Breast epithelium (tissue), 4 donors: ENCODE measurements at regions not wholly inside any gene's neighbourhood (a gene's known extent, or its start where the extent isn't known, plus 50 kb on each side); places are given as distances from the start of the nearest gene placed in this dataset.

Source experiments
- DNase-seq, 2 donors: peaks; one replicate each; pipeline ENCODE4 v3.0.0-alpha.2; 2019; ENCODE audit warnings: low spot score in 2 of 2
- H3K27ac ChIP-seq, 2 donors: fragments of 200-600 bp; sonication (generic) in 1 of 2; one replicate each; pipeline ENCODE4 v1.5.1; 2016 to 2019; ENCODE audit warnings: mild to moderate bottlenecking in 1 of 2
- H3K27me3 ChIP-seq, 2 donors: fragments of 200-600 bp; sonication (generic) in 1 of 2; one replicate each; pipeline versions ENCODE4 v1.5.1 to v1.6.0; 2017 to 2019; ENCODE audit warnings: control low read depth in 1 of 2, mild to moderate bottlenecking in 1 of 2
- H3K36me3 ChIP-seq: fragments of 200-600 bp; one replicate; pipeline ENCODE4 v1.5.1; 2019
- H3K4me1 ChIP-seq, 2 donors: fragments of 200-600 bp; sonication (generic); one replicate each; pipeline ENCODE4 v1.5.1; 2016 to 2019; ENCODE audit warnings: control low read depth in 1 of 2
- H3K4me3 ChIP-seq, 3 donors: fragments of 200-600 bp; sonication (generic); 1 replicate in 2 of 3; 2 replicates in 1 of 3; pipeline ENCODE4 v1.5.1; 2016 to 2019; ENCODE audit warnings: mild to moderate bottlenecking in 3 of 3, moderate library complexity in 2 of 3
- H3K9me3 ChIP-seq, 2 donors: fragments of 200-600 bp; sonication (generic) in 1 of 2; one replicate each; pipeline ENCODE4 v1.5.1; 2016 to 2019; ENCODE audit warnings: control low read depth in 1 of 2
- CTCF ChIP-seq, 3 donors: fragments of 450-650 bp; IDR thresholded peaks; one replicate each; pipeline ENCODE4 v1.5.1; 2016 to 2017; ENCODE audit warnings: antibody characterized with exemption in 3 of 3, mild to moderate bottlenecking in 3 of 3, moderate library complexity in 3 of 3
- POLR2A ChIP-seq: fragments of 450-650 bp; IDR thresholded peaks from one replicate; pipeline ENCODE4 v1.6.1; 2016; ENCODE audit warnings: antibody characterized with exemption, mild to moderate bottlenecking, moderate library complexity
- POLR2AphosphoS5 ChIP-seq, 3 donors: sonication (generic); formaldehyde crosslinking; IDR thresholded peaks; one replicate each; pipeline ENCODE4 v1.6.1; 2017; ENCODE audit warnings: antibody characterized with exemption in 3 of 3
- intact Hi-C: fragments of 100-400 bp; cut with DNase I; formaldehyde crosslinking; loops from one replicate; pipeline ENCODE4 v1.15.1; 2023; ENCODE audit warnings: low total_unique reads

GRCh38 chr4:117664706-117665444 is 369.4 kb upstream of the NDST3 start:
- H3K9me3 ChIP-seq = no peaks in the 10 kb centered on the region
- no peaks in the 10 kb centered on the region for H3K27me3 ChIP-seq
- intact Hi-C loops = no loop called here
- H3K4me1 ChIP-seq = no peaks in the 10 kb centered on the region
- no peak overlapping the region for H3K4me3 ChIP-seq
- no peak for TF ChIP-seq POLR2AphosphoS5 (IDR thresholded peaks at IDR 0.05)
- TF ChIP-seq POLR2A = no peak
- no peak for TF ChIP-seq CTCF (IDR thresholded peaks at IDR 0.05)
- no peak for DNase-seq
- H3K27ac ChIP-seq = no peak overlapping the region
- H3K36me3 ChIP-seq = no peaks in the 10 kb centered on the region

DNA sequence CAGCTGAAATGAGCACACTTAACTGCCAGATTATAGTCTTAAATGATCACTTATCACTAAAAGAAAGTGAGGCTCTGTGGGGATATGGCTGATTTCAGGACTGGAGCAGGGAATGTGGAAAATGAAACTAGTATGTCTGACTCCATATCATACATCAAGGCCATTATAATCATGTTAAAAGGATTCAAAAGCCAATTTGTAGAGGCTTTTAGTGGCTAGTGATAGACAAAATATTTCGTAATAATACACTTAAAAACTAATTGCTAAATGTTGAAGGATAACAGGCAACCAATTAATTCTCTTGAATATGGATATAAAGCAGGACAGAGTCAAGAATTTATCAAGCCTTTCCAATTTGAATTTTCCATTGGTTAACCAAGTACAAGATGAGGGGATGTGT is 358.1 kb upstream of the NDST3 start:
- TF ChIP-seq CTCF (IDR thresholded peaks at IDR 0.05) = no peak
- no peak for TF ChIP-seq POLR2AphosphoS5 (IDR thresholded peaks at IDR 0.05)
- TF ChIP-seq POLR2A = no peak
- Histone ChIP-seq H3K4me3 (no peak overlapping the region), H3K36me3 (no peaks in the 10 kb centered on the region), H3K27ac (no peak overlapping the region), H3K9me3 (peaks cover 4 to 9% of the 10 kb centered on the region in 2 donors), H3K4me1 (no peaks in the 10 kb centered on the region), H3K27me3 (no peaks in the 10 kb centered on the region)
- intact Hi-C loops = no loop called here
- no peak for DNase-seq

DNA sequence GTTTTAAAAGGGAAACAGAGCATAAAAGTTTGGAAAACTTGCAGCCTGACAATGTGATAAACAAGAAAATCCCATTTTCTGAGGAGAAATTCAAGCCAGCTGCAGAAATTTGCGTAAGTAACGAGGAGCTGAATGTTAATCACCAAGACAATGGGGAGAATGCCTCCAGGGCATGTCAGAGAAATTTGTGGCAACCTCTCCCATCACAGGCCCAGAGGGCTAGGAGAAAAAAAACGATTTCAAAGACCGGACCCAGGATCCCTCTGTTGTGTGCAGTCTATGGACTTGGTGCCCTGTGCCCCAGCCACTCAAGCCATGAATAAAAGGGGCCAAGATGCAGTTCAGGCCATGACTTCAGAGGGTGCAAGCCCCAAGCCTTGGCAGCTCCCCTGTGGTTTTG is 355.4 kb upstream of the NDST3 start:
- H3K36me3 ChIP-seq = no peaks in the 10 kb centered on the region
- H3K4me3 ChIP-seq = no peak overlapping the region
- no peak for DNase-seq
- H3K9me3 ChIP-seq = peaks cover 4 to 9% of the 10 kb centered on the region in 2 donors
- H3K4me1 ChIP-seq = no peaks in the 10 kb centered on the region
- no peaks in the 10 kb centered on the region for H3K27me3 ChIP-seq
- no peak for TF ChIP-seq POLR2A
- no peak overlapping the region for H3K27ac ChIP-seq
- intact Hi-C loops = no loop called here

DNA sequence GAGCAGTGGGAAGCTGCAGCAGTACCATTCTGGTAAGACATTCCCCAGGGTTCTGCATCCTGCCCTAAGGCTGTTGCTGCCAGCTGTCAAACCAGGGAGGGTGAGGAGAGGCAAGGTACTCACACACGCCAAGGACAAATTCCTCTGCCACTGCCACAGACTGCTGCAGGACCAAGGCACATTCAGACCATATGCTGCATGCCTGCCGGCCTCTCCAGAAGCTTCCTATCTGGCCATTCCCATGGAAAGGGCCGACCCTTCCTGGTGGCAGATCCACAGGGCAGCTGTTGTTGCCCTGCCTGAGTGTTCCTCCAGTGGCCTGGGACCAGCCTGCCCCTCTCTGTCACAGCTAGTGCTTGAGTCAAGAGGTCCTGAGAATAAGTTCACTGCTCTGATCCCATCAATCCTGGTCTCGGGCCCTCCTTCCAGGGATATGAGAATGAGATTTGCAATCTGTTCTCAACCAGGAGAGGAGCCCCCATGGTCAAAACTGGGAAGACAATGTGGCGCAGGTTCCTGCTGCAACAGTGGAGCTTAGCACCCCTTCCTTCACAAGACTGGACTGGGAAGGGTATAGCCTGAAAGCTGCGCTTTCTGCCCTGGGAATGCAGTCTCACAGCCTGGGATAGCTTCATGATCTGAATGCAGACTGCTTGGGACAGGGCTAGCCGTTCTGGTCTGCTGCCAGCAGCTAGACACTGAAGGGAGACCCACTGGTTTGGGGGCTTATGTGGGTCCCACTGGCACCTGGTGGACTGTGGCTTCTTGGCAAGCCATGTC is 342.5 kb upstream of the NDST3 start:
- H3K4me3 ChIP-seq = no peak overlapping the region
- no peaks in the 10 kb centered on the region for H3K27me3 ChIP-seq
- TF ChIP-seq CTCF (IDR thresholded peaks at IDR 0.05) (no peak), POLR2AphosphoS5 (IDR thresholded peaks at IDR 0.05) (no peak)
- intact Hi-C loops = no loop called here
- H3K9me3 ChIP-seq = peaks cover 5 to 8% of the 10 kb centered on the region in 2 donors
- H3K4me1 ChIP-seq = no peaks in the 10 kb centered on the region
- no peak overlapping the region for H3K27ac ChIP-seq
- no peak for DNase-seq
- H3K36me3 ChIP-seq = no peaks in the 10 kb centered on the region

DNA sequence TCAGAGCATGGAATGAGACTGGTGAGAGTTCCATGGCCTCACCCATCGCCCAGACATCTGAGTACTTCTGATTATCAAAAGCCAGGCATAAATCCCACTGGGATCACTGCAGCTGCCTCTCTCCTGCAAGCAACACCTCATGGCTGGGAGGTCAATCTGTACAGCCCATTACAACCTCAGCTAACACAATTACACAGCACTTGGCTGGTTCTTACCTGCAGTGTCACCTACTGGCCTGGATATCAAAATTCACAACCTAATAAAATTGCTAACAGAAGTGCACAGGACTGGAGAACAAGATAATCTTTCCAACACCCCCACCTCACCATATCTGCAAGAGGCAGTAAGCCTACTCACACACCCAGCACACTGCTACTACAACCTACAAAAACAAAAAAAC is 341.7 kb upstream of the NDST3 start:
- no peak overlapping the region for H3K4me3 ChIP-seq

More for the DNA sequence above, 341.7 kb upstream of the NDST3 start:
- intact Hi-C loops = no loop called here
- H3K4me1 ChIP-seq = no peaks in the 10 kb centered on the region
- TF ChIP-seq POLR2AphosphoS5 (IDR thresholded peaks at IDR 0.05) (no peak), CTCF (IDR thresholded peaks at IDR 0.05) (no peak), POLR2A (no peak)
- no peak overlapping the region for H3K27ac ChIP-seq
- H3K36me3 ChIP-seq = no peaks in the 10 kb centered on the region
- DNase-seq = no peak
- H3K9me3 ChIP-seq = peaks cover 5 to 8% of the 10 kb centered on the region in 2 donors
- no peaks in the 10 kb centered on the region for H3K27me3 ChIP-seq
